ENCODE measurements at regions not wholly inside any gene's neighbourhood (a gene's known extent, or its start where the extent isn't known, plus 50 kb on each side); places are given as distances from the start of the nearest gene placed in this dataset.
"Not testable (repeated sequence)": the region's sequence is repeated elsewhere in the genome, so short reads cannot be mapped to it uniquely, and the experiment has no call there.

GRCh38 chr5:121378046-121378445, 473.6 kb upstream of the FTMT start:
- no peak for FAIRE-seq

DNA sequence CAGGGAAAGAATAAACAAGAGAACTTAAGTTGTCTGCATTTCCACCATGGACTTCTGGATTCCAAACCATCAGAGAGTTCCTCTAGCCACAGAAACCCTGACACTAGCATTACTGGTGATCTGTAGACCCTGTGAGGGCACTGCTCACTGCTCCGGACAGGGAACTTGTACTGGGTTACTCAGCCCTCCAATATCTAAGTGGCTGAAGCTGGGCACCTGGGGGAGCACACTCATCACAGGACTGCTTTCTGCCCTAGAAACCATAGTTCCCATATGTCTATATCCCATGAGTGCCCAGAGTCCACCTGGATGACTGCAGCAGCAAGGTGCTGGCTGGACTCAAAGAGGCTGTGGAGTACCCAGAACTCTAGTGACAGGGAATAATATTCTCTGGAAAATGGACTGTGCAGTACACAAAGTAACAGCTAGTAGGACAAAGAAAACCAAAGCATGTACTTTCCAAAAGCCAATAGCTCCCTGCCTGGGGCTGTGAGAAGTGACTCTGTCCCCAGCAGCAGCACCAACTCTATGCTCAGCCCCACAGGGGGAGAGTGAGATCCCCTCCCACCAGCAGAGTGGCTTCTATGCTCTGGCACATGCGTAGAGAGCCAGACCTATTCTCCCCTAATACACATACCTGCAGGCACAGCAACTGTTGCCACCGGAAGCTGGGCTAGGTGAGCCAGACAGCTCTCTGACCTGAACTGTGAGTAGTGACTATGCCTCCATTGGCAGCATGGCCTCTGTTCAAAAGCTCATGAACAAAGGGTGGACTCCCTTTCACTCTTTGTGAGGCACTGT, 472.9 kb upstream of the FTMT start:
- no peak for FAIRE-seq

GRCh38 chr5:121380066-121380465, 471.6 kb upstream of the FTMT start:
- FAIRE-seq: no peak

DNA sequence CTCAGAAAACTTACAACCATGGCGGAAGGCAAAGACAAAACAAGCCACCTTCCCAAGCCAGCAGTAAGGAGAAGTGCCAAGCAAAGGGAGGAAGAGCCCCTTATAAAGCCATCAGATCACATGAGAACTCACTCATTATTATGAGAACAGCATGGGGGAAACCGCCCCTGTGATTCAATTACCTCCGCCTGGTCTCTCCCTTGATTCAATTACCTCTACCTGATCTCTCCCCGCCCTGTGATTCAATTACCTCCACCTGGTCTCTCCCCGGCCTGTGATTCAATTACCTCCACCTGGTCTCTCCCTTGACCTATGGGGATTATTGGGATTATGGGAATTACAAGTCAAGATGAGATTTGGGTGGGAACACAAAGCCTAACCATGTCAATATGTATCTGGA, 467.3 kb upstream of the FTMT start:
- FAIRE-seq: no peak

DNA sequence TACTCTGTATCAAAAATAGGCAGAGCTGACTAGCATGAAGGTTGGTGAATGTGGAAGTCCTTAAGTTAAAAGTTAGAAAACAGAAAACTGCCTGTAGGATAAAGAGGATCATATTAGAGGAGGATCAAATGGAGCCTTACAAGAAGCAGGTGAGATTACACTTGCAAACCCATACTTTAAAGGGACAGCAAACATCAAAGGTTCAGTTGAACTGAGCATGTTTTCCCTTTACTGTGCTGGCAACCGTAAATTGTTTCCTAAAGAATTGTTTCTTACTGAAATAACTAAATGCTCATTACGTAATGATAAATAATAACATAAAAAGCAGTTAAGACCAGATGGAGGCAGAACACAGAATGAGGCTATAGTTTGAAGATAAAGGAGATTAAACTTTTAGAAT, 465.3 kb upstream of the FTMT start:
- no peak for FAIRE-seq

DNA sequence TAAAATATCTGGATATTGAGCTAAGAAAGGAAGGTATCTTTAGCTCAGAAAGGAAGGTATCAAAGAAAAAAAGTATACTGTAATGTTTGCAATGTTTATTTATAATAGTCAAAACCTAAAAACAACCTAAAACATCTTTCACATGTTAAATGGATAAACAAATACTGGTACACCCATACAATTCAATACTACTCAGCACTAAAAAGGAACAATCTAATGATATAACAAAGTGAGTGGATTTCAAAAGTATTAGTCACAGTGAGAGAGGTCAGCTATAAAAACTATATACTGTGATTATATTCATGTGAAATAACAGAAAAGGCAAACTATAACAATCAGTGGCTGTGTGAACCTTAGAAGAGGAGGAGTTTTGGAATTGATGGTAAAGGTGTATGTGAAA, 455.0 kb upstream of the FTMT start:
- FAIRE-seq: no peak

- FAIRE-seq: no peak
Measured at GRCh38 chr5:121399879-121400278, 451.8 kb upstream of the FTMT start.

GRCh38 chr5:121408778-121409177, 442.9 kb upstream of the FTMT start:
- no peak for FAIRE-seq

- no peak for FAIRE-seq
Measured at GRCh38 chr5:121415270-121415669, 436.4 kb upstream of the FTMT start.

- no peak for FAIRE-seq
Measured at GRCh38 chr5:121421646-121422045, 430.0 kb upstream of the FTMT start.

DNA sequence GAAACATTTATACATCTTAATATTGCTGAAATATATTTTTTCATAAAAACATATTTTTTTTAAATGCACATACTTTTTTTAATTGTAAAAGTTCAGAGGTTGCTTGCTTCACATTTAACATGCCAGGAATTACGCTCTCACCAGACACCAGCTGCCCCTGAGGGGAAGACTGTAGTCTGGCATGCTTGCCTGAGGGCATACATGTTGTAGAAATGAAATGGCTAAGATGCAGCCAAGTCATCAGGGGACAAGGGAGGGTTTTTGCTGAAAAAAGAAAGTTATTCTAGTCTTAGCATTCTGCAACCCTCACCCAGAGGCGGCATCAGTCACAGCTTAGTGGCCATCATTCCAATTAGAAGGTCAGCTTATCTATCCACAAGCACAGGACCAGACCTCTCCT, 426.7 kb upstream of the FTMT start:
- FAIRE-seq: no peak

DNA sequence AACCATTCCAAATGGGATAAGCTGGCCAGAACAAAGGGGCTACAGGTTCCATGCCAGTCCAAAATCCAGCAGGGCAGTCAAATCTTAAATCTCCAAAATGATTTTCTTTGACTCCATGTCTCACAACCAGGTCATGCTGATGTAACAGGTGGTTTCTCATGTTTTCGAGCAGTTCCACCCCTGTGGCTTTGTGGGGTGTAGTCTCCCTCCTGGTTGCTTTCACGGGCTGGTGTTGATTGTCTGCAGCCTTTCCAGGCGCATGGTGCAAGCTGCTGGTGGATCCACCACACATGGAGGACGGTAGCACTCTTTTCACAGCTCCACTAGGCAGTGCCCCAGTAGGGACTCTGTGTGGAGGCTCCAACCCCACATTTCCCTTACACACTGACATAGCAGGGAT, 425.5 kb upstream of the FTMT start:
- no peak for FAIRE-seq

DNA sequence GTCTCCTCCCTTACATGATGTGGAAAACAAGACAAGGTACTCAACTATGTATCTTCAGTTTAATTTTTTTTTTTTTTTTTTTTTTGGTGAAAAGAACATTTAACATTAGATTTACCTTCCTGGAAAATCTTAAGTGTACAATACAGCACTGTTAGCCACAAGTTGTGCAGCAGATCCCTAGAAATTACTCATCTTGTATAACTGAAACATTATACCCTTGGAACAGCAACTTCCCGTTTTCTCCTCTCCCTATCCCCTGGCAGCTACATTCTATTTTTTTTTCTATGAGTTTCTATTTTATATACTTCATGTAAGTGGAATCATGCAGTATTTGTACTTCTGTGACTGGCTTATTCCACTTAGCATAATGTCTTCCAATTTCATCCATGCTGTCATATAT, 421.9 kb upstream of the FTMT start:
- FAIRE-seq: no peak

- FAIRE-seq: no peak
Measured at GRCh38 chr5:121430538-121430937, 421.1 kb upstream of the FTMT start.

- FAIRE-seq: no peak
Measured at GRCh38 chr5:121445511-121445910, 406.2 kb upstream of the FTMT start.

GRCh38 chr5:121462441-121462840, 389.2 kb upstream of the FTMT start:
- no peak for FAIRE-seq

DNA sequence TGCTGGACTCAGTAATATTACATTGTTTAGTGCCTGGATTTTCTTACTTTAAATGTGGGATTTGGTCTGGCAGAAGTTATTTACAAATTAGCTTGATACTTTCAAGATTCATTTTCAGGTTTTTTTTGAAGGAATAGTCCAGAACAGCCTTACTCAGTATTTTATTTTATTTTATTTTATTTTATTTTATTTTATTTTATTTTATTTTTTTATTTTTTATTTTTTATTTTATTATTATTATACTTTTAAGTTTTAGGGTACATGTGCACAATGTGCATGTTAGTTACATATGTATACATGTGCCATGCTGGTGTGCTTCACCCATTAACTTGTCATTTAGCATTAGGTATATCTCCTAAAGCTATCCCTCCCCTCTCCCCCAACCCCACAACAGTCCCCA, 380.5 kb upstream of the FTMT start:
- FAIRE-seq: not testable (repeated sequence)

- no peak for FAIRE-seq
Measured at GRCh38 chr5:121478636-121479035, 373.0 kb upstream of the FTMT start.

DNA sequence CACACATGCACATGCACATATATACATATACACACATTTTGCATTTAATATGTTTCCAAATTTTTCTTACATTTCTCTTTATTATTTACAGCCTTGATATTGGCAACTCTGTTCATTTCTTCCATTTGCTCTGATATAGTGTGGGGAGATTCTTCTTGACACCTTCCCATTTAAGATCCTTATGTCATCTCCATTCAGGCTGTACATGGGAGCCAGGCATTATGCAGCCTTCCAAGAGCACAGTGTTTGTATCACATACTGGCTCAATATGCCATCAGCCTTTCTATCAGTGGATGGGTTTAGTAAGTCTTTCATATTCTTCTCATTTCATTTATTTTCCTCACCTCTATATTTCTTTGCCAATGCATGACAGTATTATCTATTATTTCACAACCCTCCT, 372.3 kb upstream of the FTMT start:
- FAIRE-seq: no peak

DNA sequence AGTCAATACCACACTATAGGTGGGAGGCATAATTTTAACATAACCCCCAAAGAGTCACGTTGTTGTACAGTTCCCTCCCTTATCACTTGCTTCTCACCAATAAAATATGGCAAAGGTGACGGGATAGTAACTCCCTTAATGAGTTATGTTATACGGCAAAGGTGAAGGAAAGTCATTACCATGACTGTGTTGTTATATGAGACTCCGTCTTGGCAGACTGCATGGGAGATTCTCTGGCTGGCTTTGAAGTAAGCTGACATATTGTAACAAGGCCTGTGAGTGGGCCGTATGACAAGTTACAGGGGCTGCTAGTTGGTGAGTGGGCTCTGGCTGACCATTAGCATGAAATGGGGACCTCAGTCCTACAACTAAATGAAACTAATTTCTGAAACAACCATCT, 366.4 kb upstream of the FTMT start:
- no peak for FAIRE-seq

- not testable (repeated sequence) for FAIRE-seq
Measured at GRCh38 chr5:121485999-121486398, 365.7 kb upstream of the FTMT start.

DNA sequence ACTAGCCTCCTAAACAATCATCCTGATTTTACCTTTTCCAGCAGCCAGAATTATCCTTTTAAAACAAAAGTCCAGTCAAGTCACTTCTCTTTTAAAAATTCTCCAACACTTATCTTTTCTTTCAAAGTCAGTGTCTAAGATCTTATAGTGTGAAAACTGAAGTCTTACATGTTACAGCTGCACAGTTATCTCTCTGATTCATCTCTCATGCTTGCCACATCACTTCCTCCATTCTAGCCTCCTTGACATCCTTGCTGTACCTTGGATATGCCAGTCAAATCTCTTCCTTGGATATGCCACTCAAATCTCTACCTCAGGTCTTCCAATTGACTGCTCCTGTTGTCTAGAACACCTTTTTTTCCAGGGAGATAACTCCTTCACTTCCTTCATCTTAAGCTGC, 361.7 kb upstream of the FTMT start:
- no peak for FAIRE-seq

GRCh38 chr5:121497176-121497575, 354.5 kb upstream of the FTMT start:
- FAIRE-seq: no peak

DNA sequence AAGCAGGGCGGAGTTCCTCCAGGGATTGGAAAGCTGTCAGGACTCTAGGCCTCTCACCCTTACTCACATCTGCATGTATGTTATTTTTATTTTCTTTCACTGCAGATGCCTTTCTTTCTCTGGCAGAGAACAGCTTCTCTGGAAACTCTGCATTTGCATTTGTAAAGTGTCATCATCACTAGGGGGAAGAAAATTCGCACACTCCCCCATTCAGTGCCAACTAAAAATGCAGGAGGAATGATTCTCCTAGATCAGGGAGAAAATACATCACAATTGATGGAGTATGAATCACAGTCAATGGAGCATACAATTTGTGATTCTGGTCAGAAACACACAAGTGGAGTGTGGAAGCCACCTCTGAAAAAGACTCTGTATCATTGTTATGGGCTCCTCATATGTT, 351.4 kb upstream of the FTMT start:
- no peak for FAIRE-seq

DNA sequence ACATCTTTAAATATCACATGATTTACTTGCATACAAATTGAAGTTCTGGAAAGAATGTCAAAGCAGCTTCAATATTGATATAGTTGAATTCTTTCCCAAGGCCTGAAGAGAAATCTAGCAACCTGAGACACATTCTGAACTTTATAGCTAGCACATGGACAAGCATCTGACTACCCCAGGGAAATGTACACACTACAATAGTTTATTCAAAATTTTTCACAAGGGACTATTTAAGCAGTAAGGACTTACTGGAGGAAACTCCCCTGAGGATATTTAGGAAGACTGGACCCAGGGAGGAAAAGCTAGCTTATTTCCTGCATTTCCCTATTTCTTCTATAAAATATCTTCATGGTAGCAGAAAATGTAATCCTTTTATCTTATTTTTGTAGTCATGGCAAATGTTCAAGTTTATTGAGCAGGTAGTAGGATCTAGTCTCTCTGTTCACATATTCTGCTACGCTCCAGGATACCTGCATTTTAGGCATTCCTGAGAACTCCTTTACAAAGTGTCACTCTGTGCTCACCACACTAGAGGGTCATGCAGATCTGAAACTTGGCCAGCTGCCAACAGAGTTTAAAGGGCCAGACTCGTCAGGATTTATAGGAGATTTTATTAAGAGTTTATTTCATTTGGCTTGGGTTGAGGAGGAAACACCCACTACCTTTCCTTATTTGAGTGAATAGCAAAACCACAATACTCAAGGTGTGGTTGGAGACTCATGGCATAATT, 348.4 kb upstream of the FTMT start:
- FAIRE-seq: no peak

Data from islet of Langerhans (tissue), 1 donor.